GM12865 (cell line): ENCODE measurements at regions not wholly inside any gene's neighbourhood (a gene's known extent, or its start where the extent isn't known, plus 50 kb on each side); places are given as distances from the start of the nearest gene placed in this dataset.

Source experiments
- DNase-seq: peaks from one replicate; pipeline ENCODE4 v3.0.0; 2010; ENCODE audit warnings: low read depth
- H3K4me3 ChIP-seq: 2 replicates; pipeline ENCODE4 v1.5.1; 2011; ENCODE audit warnings: mild to moderate bottlenecking, low read depth, low read length, control low read depth
- TF ChIP-seq, protein P1 (sequence below): IDR thresholded peaks from 2 replicates; pipeline ENCODE4 v1.5.1; 2011; ENCODE audit warnings: low read length, control low read depth, low read depth, inconsistent platforms; ENCODE audit not compliant: insufficient read depth; ENCODE audit errors: missing control alignments

DNA sequence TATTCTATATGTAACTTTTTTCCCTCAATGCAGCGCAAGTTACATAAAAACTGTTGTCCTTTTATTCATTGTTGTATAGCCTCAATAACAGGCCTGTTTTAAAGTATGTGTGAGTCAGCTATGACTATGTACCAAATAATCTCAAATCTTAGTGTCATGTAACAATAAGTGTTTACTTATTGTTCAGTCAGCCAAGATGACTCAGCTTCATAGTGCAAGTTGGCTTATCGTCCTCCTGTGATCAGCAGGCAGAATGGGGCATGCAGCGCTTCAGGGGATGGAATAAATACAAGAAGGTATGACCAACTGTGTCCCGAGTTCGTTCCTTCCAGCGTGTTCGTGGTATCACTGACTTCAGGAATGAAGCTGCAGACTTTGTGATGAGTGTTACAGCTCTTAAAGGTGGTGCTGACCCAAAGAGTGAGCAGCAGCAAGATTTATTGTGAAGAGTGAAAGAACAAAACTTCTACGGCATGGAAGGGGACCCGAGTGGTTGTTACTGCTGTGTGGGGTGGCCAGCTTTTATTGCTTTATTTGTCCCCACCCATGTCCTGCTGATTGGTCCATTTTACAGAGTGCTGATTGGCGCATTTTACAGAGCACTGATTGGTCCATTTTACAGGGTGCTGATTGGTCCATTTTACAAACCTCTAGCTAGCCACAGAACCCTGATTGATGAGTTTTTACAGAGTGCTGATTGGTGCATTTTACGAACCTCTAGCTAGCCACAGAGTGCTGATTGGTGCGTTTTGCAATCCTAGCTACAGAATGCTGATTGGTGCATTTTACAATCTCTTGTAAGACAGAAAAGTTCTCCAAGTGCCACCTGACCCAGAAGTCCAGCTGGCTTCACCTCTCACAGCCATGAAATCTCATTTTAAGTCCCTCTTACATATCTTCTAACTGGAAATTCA is 1016.0 kb downstream of the MCTP2 start:
- no peak for DNase-seq
- H3K4me3 ChIP-seq = no peak overlapping the region

DNA sequence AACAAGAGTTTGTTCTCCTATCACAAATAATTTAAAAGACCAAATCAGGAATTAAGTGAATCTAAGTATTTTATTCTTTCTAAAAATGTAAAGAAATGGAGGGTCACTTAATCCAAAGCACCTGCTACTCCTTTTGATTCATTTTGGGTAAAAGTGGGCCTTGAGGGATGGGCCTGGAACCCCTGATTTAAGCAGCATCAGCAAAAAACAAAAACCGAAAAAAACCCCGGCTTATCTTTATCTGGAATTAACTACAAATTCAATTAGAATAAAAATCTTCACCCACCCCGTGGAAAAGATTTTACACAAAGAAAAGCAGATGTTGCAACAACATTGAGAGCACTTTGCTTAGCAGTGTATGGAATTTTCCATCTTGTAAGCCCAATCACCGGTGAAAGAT is 1018.2 kb downstream of the MCTP2 start:
- no peak for DNase-seq
- H3K4me3 ChIP-seq = no peak overlapping the region
- TF ChIP-seq, protein P1, sequence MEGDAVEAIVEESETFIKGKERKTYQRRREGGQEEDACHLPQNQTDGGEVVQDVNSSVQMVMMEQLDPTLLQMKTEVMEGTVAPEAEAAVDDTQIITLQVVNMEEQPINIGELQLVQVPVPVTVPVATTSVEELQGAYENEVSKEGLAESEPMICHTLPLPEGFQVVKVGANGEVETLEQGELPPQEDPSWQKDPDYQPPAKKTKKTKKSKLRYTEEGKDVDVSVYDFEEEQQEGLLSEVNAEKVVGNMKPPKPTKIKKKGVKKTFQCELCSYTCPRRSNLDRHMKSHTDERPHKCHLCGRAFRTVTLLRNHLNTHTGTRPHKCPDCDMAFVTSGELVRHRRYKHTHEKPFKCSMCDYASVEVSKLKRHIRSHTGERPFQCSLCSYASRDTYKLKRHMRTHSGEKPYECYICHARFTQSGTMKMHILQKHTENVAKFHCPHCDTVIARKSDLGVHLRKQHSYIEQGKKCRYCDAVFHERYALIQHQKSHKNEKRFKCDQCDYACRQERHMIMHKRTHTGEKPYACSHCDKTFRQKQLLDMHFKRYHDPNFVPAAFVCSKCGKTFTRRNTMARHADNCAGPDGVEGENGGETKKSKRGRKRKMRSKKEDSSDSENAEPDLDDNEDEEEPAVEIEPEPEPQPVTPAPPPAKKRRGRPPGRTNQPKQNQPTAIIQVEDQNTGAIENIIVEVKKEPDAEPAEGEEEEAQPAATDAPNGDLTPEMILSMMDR = no peak

More for the DNA sequence above, 1016.0 kb downstream of the MCTP2 start:
- TF ChIP-seq, protein P1 = no peak

DNA sequence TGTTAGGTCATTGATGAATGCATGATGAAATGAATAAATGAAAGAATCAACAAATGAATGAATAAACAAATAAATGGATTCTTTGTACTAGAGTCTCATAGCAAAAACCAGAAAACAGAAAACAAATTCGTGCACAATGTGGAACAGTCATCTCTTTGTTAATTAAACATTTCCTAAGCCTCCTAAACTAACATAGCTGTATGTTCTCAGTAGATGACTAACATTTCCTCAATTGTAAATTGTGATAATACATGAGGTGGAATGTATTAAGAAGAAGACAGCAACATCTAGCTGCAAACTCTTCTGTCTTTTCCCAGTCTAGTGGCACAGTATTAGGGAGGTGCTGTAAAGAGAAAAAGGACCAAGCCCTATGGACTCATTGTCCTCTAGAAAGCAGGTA is 1021.0 kb downstream of the MCTP2 start:
- H3K4me3 ChIP-seq = no peak overlapping the region
- DNase-seq = no peak
- TF ChIP-seq, protein P1 = no peak

DNA sequence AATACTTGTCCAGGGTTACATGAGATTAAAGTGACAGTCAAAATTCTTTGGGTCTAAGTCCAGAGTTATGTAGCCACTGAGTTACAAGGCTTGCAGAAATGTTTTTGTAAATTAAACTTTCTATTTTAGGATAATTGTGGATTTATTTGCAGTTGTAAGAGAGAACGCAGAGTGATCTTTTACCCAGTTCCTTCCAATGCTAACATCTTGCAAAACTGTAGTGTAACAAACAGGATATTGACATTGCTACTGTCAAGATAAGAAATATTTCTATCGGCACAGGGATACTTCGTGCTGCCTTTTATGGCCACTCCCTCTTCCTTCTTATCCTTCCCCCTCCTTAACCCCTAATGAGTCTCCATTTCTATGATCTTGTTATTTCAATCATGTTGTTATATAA is 1022.9 kb downstream of the MCTP2 start:
- H3K4me3 ChIP-seq = no peak overlapping the region
- DNase-seq = no peak
- TF ChIP-seq, protein P1 = no peak

DNA sequence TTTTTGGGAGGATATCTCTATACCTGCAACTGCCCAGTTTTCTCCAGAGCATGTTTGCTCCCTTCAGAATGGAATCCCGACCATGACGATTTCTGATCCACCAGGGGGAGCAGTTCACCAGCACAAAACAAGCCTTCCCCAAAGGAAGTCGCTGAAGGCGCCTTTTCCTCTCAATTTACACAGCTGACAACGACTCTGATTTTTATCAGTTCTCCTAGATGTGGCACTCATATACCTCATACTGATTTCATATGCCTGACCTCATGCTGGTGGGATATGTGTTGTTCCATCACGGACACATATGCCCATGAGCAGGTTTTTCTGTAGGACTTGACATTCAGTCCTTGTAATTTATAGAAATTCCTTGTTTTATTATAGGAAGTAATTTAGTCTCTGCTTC is 1028.2 kb downstream of the MCTP2 start:
- TF ChIP-seq, protein P1 = peak; percentile 66
- peak; percentile 75 for DNase-seq
- H3K4me3 ChIP-seq = no peak overlapping the region

DNA sequence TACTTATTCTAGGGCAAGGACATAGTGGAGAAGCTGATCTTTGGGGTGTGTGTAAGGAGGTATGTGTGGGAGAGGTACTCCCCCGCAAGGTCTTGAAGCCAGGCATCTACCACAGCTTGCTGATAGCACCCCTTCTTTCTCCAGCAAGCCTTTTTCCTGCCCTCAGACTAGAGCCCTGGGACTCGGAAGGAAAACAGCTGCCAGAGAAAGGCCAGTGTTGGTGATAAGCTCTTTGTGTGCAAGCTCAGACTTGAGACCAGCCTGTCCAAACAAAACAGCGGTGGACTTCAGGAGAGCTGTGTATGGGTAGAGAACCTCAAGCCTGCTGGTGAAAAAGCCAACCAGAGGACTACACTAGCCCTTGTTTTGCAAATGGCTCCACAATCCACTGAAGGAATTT is 1028.6 kb downstream of the MCTP2 start:
- H3K4me3 ChIP-seq = no peak overlapping the region
- DNase-seq = peak; percentile 1
- TF ChIP-seq, protein P1 = no peak

DNA sequence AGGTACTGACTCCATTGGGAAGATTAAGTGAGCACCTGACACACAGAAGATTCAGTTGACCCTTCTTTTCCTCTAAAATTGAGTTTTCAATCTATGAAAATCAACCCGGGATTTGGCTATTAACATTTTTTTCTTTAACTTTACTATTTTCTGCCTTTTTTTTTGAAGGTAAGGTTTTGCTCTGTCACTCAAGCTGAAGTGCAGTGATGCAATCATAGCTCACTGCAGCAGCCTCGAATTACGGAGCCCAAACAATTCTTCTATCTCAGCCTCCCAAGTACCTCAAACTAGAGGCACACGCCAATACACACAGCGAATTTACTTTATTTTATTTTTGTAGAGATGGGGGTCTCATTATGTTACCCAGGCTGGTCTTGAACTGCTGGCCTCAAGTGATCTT is 1029.5 kb downstream of the MCTP2 start:
- no peak for DNase-seq
- TF ChIP-seq, protein P1 = no peak

More for the DNA sequence above, 1029.5 kb downstream of the MCTP2 start:
- H3K4me3 ChIP-seq = no peak overlapping the region
